Bronchial epithelial cell (primary cell): ENCODE measurements at regions not wholly inside any gene's neighbourhood (a gene's known extent, or its start where the extent isn't known, plus 50 kb on each side); places are given as distances from the start of the nearest gene placed in this dataset.

Experiments
- DNase-seq: peaks from one replicate; pipeline ENCODE4 v3.0.0-alpha.2; 2010; ENCODE audit warnings: low read depth
- FAIRE-seq: peaks from 2 replicates; lab custom pipeline; 2011; peaks lifted over from hg19 to GRCh38; lab: Jason Lieb, UNC
- H3K27me3 ChIP-seq: 2 replicates; pipeline ENCODE4 v1.5.1; 2011; ENCODE audit warnings: low read length; ENCODE audit not compliant: control insufficient read depth, insufficient read depth
- H3K36me3 ChIP-seq: 2 replicates; pipeline ENCODE4 v1.5.1; 2011; ENCODE audit warnings: low read length; ENCODE audit not compliant: control insufficient read depth, insufficient read depth
- H3K4me3 ChIP-seq: 2 replicates; pipeline ENCODE4 v1.5.1; 2011; ENCODE audit warnings: mild to moderate bottlenecking, low read depth, low read length, control low read depth
- TF ChIP-seq, protein P1 (sequence below): IDR thresholded peaks from 2 replicates; pipeline ENCODE4 v1.5.1; 2011; ENCODE audit warnings: mild to moderate bottlenecking, moderate library complexity, low read length, control low read depth, inconsistent platforms; ENCODE audit not compliant: insufficient read depth, severe bottlenecking

DNA sequence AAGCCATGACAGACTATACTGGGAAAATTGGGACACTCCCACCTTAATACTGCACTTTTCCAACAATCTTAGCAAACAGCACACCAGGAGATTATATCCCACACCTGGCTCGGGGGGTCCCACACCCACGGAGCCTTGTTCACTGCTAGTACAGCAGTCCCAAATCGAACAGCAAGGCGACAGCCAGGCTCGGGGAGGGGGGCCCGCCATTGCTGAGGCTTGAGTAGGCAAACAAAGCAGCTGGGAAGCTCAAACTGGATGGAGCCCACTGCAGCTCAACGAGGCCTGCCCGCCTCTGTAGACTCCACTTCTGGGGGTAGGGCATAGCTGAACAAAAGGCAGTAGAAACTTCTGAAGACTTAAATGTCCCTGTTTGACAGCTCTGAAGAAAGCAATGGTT, 118.3 kb downstream of the MAGEB5 start:
- no peak for FAIRE-seq
- Histone ChIP-seq H3K36me3 (no peaks in the 10 kb centered on the region), H3K27me3 (no peaks in the 10 kb centered on the region), H3K4me3 (no peak overlapping the region)
- TF ChIP-seq, protein P1, sequence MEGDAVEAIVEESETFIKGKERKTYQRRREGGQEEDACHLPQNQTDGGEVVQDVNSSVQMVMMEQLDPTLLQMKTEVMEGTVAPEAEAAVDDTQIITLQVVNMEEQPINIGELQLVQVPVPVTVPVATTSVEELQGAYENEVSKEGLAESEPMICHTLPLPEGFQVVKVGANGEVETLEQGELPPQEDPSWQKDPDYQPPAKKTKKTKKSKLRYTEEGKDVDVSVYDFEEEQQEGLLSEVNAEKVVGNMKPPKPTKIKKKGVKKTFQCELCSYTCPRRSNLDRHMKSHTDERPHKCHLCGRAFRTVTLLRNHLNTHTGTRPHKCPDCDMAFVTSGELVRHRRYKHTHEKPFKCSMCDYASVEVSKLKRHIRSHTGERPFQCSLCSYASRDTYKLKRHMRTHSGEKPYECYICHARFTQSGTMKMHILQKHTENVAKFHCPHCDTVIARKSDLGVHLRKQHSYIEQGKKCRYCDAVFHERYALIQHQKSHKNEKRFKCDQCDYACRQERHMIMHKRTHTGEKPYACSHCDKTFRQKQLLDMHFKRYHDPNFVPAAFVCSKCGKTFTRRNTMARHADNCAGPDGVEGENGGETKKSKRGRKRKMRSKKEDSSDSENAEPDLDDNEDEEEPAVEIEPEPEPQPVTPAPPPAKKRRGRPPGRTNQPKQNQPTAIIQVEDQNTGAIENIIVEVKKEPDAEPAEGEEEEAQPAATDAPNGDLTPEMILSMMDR: no peak
- DNase-seq: no peak

DNA sequence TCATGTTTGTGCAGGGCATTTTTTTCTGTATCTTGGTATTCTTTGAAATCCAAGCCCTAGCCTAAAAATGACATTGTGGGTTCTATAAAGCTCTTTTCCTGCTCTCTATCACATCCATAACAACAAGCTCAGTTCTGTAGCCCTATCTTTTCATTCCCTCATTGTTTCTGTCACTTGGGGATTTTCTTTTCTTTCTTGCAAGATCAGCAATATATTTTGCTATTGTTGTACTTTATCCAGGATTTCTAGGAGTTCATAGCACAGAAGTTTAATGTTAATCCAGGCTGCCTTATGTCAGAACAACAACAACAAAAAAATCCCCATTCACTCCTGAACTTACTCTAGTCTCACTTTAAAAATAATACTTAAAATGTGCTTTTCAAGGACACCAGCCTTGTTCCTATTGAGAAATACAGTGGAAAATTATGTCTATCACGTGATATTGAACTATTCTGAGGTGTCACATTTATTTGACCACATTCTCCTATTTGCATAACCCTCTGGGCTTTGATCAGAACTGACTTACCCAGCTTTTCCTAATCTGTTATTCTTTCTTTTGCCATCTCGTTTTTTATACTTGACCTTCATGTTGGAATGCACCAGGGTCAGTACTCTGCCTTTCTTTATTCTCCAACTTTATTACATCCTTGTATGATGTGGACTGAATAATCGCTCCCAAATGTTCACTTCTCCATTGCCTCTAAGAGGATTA, 112.8 kb downstream of the MAGEB5 start:
- TF ChIP-seq, protein P1: no peak
- no peak overlapping the region for H3K4me3 ChIP-seq
- DNase-seq (no peak), FAIRE-seq (no peak)
- H3K36me3 ChIP-seq: no peaks in the 10 kb centered on the region
- no peaks in the 10 kb centered on the region for H3K27me3 ChIP-seq

DNA sequence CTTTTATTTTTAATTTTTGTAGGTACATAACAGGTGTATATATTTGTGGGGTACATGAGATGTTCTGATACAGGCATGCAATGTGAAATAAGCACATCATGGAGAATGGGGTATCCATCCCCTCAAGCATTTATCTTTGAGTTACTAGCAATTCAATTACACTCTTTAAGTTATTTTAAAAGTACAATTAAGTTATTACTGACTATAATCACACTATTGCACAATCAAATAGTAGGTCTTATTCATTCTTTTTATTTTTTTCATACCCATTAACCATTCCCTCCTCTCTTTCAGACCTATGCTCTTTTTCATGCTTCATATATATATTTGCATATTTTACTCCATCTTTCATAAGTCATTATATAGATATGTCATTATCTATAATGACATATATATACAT, 93.3 kb downstream of the MAGEB5 start:
- FAIRE-seq: no peak
- H3K4me3 ChIP-seq: no peak overlapping the region
- H3K36me3 ChIP-seq: no peaks in the 10 kb centered on the region
- TF ChIP-seq, protein P1: no peak
- DNase-seq: no peak
- H3K27me3 ChIP-seq: no peaks in the 10 kb centered on the region

DNA sequence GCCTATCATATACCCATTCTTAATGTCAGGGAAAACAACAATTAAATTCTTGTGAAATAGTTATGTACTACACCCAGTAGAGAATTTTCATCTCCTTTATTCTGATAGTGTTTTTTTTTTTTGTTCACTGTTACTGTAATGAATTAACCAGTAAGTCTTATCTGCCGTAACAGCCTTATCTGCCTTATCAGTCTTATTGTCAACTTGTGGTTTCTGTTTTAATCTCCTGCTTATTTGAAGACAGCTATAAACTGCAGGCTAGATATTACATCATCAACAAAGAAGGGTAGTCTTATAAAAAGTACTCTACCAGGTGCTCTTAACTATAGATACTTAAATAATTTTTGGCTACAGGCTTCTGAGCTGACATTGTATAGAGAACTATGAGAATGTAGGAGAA, 79.5 kb downstream of the MAGEB5 start:
- FAIRE-seq (no peak), DNase-seq (no peak)
- TF ChIP-seq, protein P1: no peak
- Histone ChIP-seq H3K36me3 (no peaks in the 10 kb centered on the region), H3K27me3 (no peaks in the 10 kb centered on the region), H3K4me3 (no peak overlapping the region)

DNA sequence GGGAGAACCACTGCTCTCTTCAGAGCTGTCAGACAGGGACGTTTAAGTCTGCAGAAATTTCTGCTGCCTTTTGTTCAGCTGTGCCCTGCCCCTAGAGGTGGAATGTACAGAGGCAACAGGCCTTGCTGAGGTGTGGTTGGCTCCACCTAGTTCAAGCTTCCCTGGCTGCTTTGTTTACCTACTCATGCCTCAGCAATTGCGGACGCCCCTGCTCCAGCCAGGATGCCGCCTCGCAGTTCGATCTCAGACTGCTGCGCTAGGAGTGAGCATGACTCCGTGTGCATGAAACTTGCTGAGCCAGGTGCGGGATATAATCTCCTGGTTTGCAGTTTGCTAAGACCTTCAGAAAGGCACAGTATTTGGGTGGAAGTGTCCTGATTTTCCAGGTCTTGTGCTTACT, 70.9 kb downstream of the MAGEB5 start:
- Histone ChIP-seq H3K36me3 (no peaks in the 10 kb centered on the region), H3K27me3 (no peaks in the 10 kb centered on the region), H3K4me3 (no peak overlapping the region)
- DNase-seq (no peak), FAIRE-seq (no peak)
- TF ChIP-seq, protein P1: no peak
